HUES48 (cell line): ENCODE measurements at regions not wholly inside any gene's neighbourhood (a gene's known extent, or its start where the extent isn't known, plus 50 kb on each side); places are given as distances from the start of the nearest gene placed in this dataset.
A peak's percentile ranks its signal among the peaks of the same experiment; 100 is the strongest.

Experiments
- H3K27ac ChIP-seq: one replicate; pipeline ENCODE4 v1.7.0; 2013; ENCODE audit warnings: low read depth, low read length, inconsistent platforms
- H3K27me3 ChIP-seq: 2 replicates; pipeline ENCODE4 v1.6.1; 2013; ENCODE audit warnings: mild to moderate bottlenecking, low read length; ENCODE audit not compliant: control insufficient read depth, insufficient read depth
- H3K36me3 ChIP-seq: 2 replicates; pipeline ENCODE4 v1.6.1; 2013; ENCODE audit warnings: low read length; ENCODE audit not compliant: control insufficient read depth, insufficient read depth
- H3K4me1 ChIP-seq: 2 replicates; pipeline ENCODE4 v1.6.1; 2013; ENCODE audit warnings: mild to moderate bottlenecking, low read length; ENCODE audit not compliant: control insufficient read depth, insufficient read depth
- H3K4me3 ChIP-seq: 2 replicates; pipeline ENCODE4 v1.5.1; 2013; ENCODE audit warnings: mild to moderate bottlenecking, low read depth, low read length
- H3K9ac ChIP-seq: 2 replicates; pipeline ENCODE4 v1.6.1; 2013; ENCODE audit warnings: mild to moderate bottlenecking, low read depth, low read length, moderate library complexity
- H3K9me3 ChIP-seq: 2 replicates; pipeline ENCODE4 v1.6.1; 2013; ENCODE audit warnings: low read length; ENCODE audit not compliant: control insufficient read depth, insufficient read depth

DNA sequence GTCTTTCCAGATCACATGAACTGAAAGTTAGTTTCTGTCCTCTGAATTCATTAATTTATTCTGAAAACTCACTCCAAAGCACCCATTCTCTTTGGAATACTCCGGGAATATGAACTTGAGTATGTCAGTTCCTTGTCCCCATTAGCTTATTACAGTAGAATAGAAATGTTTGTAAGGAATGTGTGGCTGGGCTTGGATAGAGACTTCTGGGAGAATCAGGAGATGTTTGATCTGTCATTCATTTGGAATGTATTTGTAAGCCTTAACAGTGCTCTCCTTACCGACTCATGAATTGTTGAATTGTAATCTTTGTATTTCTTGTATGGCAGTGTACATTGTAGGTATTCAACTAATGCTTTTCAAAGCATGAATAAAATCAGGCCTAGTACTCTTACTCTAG is 548.4 kb downstream of the LRRC70 start:
- H3K9me3 ChIP-seq = no peaks in the 10 kb centered on the region
- no peaks in the 10 kb centered on the region for H3K27me3 ChIP-seq
- no peak overlapping the region for H3K9ac ChIP-seq
- peaks cover 9% of the 10 kb centered on the region for H3K4me1 ChIP-seq
- no peak overlapping the region for H3K27ac ChIP-seq
- H3K4me3 ChIP-seq = no peak overlapping the region
- H3K36me3 ChIP-seq = no peaks in the 10 kb centered on the region

DNA sequence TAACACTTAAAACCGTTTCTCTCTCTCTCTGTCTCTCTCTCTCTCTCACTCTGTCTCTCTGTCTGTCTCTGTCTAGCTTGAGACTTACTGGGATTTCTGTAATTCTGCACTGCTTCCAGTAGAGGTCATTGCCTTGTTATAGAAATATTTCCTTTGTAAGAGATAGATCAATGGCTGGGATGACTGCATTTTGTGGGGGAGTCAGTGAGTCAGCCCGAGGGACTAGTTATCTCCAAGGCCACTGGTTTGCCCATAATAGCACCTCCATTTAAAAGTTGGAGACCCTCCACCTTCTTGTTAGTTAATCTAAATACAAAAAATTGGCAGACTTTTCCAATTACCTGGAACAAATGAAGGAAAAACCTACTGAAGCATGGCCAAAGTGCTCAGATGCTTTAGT is 547.2 kb downstream of the LRRC70 start:
- H3K4me1 ChIP-seq = peaks cover 9% of the 10 kb centered on the region
- H3K9ac ChIP-seq = no peak overlapping the region
- no peak overlapping the region for H3K4me3 ChIP-seq
- H3K36me3 ChIP-seq = no peaks in the 10 kb centered on the region
- H3K27ac ChIP-seq = no peak overlapping the region
- no peaks in the 10 kb centered on the region for H3K9me3 ChIP-seq
- H3K27me3 ChIP-seq = no peaks in the 10 kb centered on the region

DNA sequence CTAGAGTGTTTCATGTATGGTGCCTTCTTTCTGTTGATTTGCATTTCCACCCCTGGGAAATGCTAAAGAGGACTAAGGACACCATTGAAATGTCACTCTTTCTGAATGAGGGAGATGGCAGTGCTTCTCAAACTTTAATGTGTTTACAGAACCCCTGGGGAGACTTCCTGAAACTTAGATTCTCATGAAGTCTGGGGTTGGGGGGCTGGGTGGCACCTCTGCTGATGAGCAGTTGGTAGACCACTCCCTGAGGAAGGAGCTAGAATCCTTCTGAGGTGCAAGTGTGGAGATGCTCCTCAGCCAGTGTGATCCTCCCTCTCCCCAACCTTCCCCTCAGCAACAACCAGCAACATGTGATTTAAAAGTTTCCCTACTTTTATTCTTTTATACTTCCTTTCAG is 546.8 kb downstream of the LRRC70 start:
- Histone ChIP-seq H3K27ac (peak overlapping the region; percentile 29), H3K4me3 (no peak overlapping the region), H3K9me3 (no peaks in the 10 kb centered on the region), H3K9ac (no peak overlapping the region), H3K27me3 (no peaks in the 10 kb centered on the region), H3K36me3 (no peaks in the 10 kb centered on the region), H3K4me1 (peaks cover 9% of the 10 kb centered on the region)

DNA sequence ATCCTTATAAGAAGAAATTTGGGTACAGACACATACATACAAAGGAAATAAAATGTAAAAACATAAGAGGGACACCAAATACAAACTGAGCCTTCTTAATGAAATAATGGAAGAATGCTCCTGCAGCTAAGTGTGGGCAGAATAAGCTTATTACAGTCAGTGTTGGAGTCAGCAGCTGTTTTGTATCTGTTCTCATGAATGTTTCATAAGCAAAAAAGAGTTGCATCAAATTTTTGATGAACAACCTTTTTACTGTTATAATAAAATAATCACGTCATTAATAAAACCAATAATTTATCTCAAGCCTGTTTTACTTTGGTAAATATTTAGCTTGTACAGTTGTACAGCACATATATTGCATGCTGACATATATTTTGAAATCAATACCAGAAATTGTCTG is 545.6 kb downstream of the LRRC70 start:
- no peaks in the 10 kb centered on the region for H3K27me3 ChIP-seq
- H3K27ac ChIP-seq = no peak overlapping the region
- no peak overlapping the region for H3K4me3 ChIP-seq
- H3K9ac ChIP-seq = no peak overlapping the region
- peaks cover 9% of the 10 kb centered on the region for H3K4me1 ChIP-seq
- H3K9me3 ChIP-seq = no peaks in the 10 kb centered on the region
- H3K36me3 ChIP-seq = no peaks in the 10 kb centered on the region

DNA sequence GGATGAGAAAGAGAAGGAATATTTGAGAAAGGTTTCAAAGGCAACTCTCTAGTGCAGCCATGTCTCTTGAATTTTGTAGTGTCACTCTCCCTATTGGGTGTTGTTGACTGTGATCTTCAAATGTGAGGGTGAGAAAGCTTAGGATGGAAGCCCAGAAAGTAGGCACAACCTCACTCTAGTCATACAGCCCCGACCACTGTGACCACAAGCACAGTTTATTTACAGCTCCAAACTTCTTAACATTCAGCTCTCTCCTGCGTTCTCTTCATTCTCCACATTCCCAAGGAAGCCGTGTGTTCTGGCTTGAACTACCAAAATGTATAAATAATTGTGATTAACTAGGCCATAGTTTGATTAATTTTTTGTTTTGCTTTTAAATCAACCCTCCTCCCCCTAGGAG is 542.9 kb downstream of the LRRC70 start:
- Histone ChIP-seq H3K27me3 (no peaks in the 10 kb centered on the region), H3K27ac (no peak overlapping the region), H3K9ac (no peak overlapping the region), H3K4me1 (peaks cover 7% of the 10 kb centered on the region; the same call in 1 of the 2 replicates), H3K9me3 (no peaks in the 10 kb centered on the region), H3K36me3 (no peaks in the 10 kb centered on the region), H3K4me3 (no peak overlapping the region)

DNA sequence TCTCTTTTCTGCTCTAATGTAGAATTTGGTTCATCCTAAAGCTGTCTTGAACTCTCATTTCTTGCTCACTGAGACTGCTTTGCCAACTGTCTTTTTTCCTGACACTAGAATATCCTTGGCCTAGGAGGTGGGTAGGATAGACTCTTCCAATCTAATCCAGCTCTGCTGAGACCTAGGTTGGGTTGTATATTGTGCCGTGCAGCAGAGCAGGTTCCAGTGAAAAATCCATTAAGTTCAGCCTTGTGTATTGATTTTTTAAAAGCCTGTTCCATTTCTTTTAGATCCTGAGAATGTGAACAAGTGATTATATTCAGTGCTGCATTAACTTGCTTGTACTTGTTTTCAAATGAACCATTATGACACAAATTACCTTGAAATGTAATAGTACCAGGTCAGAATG is 539.6 kb downstream of the LRRC70 start:
- H3K27ac ChIP-seq = no peak overlapping the region
- no peak overlapping the region for H3K9ac ChIP-seq
- no peaks in the 10 kb centered on the region for H3K4me1 ChIP-seq
- no peaks in the 10 kb centered on the region for H3K27me3 ChIP-seq
- no peaks in the 10 kb centered on the region for H3K9me3 ChIP-seq
- no peak overlapping the region for H3K4me3 ChIP-seq
- H3K36me3 ChIP-seq = no peaks in the 10 kb centered on the region

DNA sequence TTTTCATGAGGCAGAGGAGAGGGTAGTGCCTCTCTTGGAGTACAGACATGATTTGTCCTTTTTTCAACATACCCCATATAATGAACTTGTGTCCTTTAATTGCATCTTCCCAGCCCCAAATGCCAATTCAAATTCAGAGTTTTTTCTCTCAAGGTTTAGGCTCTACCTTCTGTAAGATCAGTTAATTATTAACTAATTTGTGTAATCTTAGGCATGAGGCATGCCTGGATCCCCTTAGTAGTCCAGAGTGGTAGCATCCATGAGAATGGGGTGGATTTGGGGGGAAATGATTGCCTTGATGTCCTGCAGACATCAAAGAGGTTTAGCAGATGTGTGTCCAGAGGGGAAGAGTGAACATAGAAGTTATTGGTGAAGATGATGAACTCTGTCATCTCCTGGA is 533.3 kb downstream of the LRRC70 start:
- no peaks in the 10 kb centered on the region for H3K9me3 ChIP-seq
- H3K27me3 ChIP-seq = no peaks in the 10 kb centered on the region
- no peak overlapping the region for H3K27ac ChIP-seq
- H3K36me3 ChIP-seq = no peaks in the 10 kb centered on the region
- no peaks in the 10 kb centered on the region for H3K4me1 ChIP-seq
- no peak overlapping the region for H3K9ac ChIP-seq
- H3K4me3 ChIP-seq = no peak overlapping the region

DNA sequence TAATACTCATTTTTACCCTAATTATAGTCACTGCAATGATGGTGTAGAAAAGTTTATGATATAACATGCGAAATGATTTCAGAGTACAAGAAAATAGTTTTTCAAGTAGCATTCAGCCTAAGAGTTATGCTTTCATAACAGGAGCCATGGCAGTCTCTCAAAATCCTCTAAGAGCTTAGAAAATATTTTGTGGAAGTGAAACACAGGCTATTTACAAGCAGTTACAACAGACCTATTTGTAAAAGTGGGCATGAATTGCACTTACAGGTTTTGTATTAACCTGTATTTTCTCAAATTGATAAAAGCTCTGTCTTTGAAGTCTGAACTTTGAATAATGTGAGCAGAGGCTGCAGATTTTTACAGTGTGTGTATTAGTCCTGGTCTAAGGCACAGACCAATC is 523.3 kb downstream of the LRRC70 start:
- Histone ChIP-seq H3K9me3 (no peaks in the 10 kb centered on the region), H3K27me3 (no peaks in the 10 kb centered on the region), H3K4me3 (no peak overlapping the region), H3K9ac (no peak overlapping the region), H3K27ac (no peak overlapping the region), H3K36me3 (no peaks in the 10 kb centered on the region), H3K4me1 (no peaks in the 10 kb centered on the region)

DNA sequence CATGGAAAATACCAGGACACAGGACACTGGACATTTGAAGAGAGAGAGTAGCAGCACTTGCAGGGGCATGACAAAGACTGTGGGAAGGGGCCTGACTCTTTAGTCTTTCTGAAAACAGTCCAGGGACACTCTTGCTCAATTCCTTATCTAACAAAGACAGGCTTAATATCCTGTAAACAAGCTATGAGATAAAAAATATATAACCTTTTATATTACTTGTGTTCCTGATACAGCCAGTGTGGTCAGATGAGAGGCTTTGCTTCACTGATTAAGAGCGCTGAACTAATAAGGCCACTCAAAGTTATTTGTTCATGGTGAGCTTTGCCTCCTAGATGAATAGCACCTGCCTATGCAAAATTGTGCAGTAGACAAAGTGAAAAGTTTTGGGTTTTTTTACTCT is 518.7 kb downstream of the LRRC70 start:
- no peak overlapping the region for H3K4me3 ChIP-seq
- H3K27ac ChIP-seq = no peak overlapping the region
- H3K9me3 ChIP-seq = no peaks in the 10 kb centered on the region
- H3K36me3 ChIP-seq = no peaks in the 10 kb centered on the region
- H3K9ac ChIP-seq = no peak overlapping the region
- no peaks in the 10 kb centered on the region for H3K27me3 ChIP-seq
- H3K4me1 ChIP-seq = no peaks in the 10 kb centered on the region

DNA sequence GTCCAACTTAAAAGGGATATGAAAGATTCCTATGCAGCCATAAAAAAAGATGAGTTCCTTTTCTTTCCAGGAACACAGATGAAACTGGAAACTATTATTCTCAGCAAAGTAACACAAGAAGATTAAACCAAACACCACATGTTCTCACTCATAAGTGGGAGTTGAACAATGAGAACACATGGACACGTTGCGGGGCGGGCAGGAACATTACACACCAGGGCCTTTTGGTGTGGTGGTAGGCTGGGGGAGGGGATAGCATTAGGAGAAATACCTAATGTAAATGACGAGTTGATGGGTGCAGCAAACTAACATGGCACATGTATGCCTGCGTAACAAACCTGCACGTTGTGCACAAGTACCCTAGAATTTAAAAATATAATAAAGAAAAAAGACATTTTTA is 516.1 kb downstream of the LRRC70 start:
- Histone ChIP-seq H3K27ac (no peak overlapping the region), H3K27me3 (no peaks in the 10 kb centered on the region), H3K4me3 (no peak overlapping the region), H3K36me3 (no peaks in the 10 kb centered on the region), H3K4me1 (no peaks in the 10 kb centered on the region), H3K9ac (no peak overlapping the region), H3K9me3 (no peaks in the 10 kb centered on the region)

DNA sequence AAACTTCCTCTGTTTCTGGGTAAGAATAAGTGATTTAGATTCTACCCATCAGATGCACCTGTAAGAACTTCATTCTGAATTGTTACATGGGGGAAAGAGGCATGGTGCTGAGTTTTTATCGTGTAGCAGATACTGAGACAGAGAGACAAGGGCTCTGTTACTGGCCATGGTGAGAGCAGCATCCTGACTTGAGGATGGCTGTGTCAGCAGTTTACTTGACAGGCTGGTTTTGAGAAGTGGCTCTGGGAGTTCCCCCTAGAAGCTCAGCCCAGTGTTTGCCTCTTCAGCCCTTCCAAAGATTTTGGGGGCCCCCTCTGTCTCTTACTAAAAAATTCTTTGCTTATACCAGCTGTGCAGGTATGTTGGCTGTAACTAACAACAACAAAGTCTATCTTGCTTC is 510.5 kb downstream of the LRRC70 start:
- H3K9ac ChIP-seq = no peak overlapping the region

DNA sequence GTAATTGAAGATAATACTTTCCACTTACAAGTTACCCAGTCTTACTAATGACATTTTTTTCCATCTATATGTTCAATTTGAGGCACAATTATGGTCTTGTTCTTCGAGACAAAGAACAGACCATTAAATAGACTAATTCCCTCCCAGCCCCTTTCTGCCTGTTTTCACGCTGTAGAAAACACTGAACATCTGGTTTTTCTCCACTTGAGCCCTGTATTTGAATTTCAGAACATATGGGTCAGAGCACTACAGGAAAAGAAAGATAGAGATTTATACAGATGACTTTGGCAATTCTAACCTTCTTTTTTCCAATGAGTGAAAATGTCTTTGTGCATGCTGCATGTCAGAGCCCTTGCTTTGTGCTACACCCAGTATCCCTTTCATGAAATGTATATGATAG is 506.9 kb downstream of the LRRC70 start:
- H3K27ac ChIP-seq = no peak overlapping the region
- H3K4me1 ChIP-seq = no peaks in the 10 kb centered on the region
- no peak overlapping the region for H3K4me3 ChIP-seq
- no peaks in the 10 kb centered on the region; the same call in 1 of the 2 replicates for H3K9me3 ChIP-seq
- H3K36me3 ChIP-seq = no peaks in the 10 kb centered on the region
- no peak overlapping the region for H3K9ac ChIP-seq
- no peaks in the 10 kb centered on the region for H3K27me3 ChIP-seq

More for the DNA sequence above, 510.5 kb downstream of the LRRC70 start:
- Histone ChIP-seq H3K36me3 (no peaks in the 10 kb centered on the region), H3K4me3 (no peak overlapping the region), H3K27me3 (no peaks in the 10 kb centered on the region), H3K9me3 (no peaks in the 10 kb centered on the region; the same call in 1 of the 2 replicates), H3K4me1 (no peaks in the 10 kb centered on the region), H3K27ac (no peak overlapping the region)
